MM.1S (cell line): ENCODE measurements at regions not wholly inside any gene's neighbourhood (a gene's known extent, or its start where the extent isn't known, plus 50 kb on each side); places are given as distances from the start of the nearest gene placed in this dataset.

Experiments used
- CTCF ChIP-seq: fragments of 300-600 bp; sonication (generic); IDR thresholded peaks from 2 replicates; pipeline ENCODE4 v1.5.1; 2016; ENCODE audit warnings: antibody characterized with exemption, low read length, mixed read lengths
- EZH2phosphoT487 ChIP-seq: fragments of 300-600 bp; sonication (generic); IDR thresholded peaks from 2 replicates; pipeline ENCODE4 v1.6.1; 2018; ENCODE audit warnings: antibody characterized with exemption, low read length

DNA sequence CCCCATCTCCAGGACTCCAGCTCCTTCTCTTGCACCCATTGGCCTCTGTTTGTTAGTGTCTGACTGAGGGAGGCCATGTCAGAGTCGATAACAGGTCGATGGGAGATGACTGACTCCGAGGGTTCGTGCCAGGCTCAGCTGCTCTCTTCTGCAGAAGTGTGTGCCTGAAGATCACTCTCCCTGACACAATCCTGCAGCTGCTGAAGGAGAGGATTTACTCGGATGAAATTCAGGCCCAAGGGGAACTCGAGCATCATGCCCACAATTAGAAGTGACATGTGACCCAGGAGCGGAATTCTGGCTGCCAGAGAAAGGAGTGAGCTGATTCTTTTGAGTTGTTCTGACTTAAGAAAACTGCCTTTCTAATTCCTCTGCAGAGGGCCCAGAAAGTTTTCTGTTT is 318.2 kb downstream of the MAFB start:
- TF ChIP-seq CTCF (no peak), EZH2phosphoT487 (no peak)
